Right renal pelvis (tissue), 4 donors: ENCODE measurements at regions not wholly inside any gene's neighbourhood (a gene's known extent, or its start where the extent isn't known, plus 50 kb on each side); places are given as distances from the start of the nearest gene placed in this dataset.

Experiments
- DNase-seq, 4 donors: peaks; one replicate each; pipeline ENCODE4 v3.0.0-alpha.2; 2013; ENCODE audit warnings: low read depth in 4 of 4, low spot score in 3 of 4, missing footprints in 1 of 4

GRCh38 chr10:47077386-47077785 is 166.2 kb downstream of the PTPN20 start:
- DNase-seq: no peak

GRCh38 chr10:47077941-47078340 is 166.7 kb downstream of the PTPN20 start:
- DNase-seq: no peak

- DNase-seq: no peak
These were observed 167.4 kb downstream of the PTPN20 start for GRCh38 chr10:47078393-47079203.

- DNase-seq: no peak
These were observed 168.0 kb downstream of the PTPN20 start for GRCh38 chr10:47079204-47079580.

- no peak for DNase-seq
These were observed 170.0 kb downstream of the PTPN20 start for GRCh38 chr10:47081264-47081663.

GRCh38 chr10:47082055-47082784 is 171.0 kb downstream of the PTPN20 start:
- no peak for DNase-seq

GRCh38 chr10:47087667-47088066 is 176.4 kb downstream of the PTPN20 start:
- no peak for DNase-seq

GRCh38 chr10:47088656-47089354 is 177.6 kb downstream of the PTPN20 start:
- DNase-seq: no peak

GRCh38 chr10:47090042-47090441 is 178.8 kb downstream of the PTPN20 start:
- no peak for DNase-seq

- no peak for DNase-seq
These were observed 179.7 kb downstream of the PTPN20 start for GRCh38 chr10:47090903-47091302.

GRCh38 chr10:47091421-47091820 is 180.2 kb downstream of the PTPN20 start:
- no peak for DNase-seq

- no peak for DNase-seq
These were observed 181.1 kb downstream of the PTPN20 start for GRCh38 chr10:47092376-47092775.

GRCh38 chr10:47092831-47093230 is 181.6 kb downstream of the PTPN20 start:
- no peak for DNase-seq

GRCh38 chr10:47094126-47094525 is 182.9 kb downstream of the PTPN20 start:
- DNase-seq: no peak

GRCh38 chr10:47094636-47095035 is 183.4 kb downstream of the PTPN20 start:
- DNase-seq: no peak

- no peak for DNase-seq
These were observed 184.0 kb downstream of the PTPN20 start for GRCh38 chr10:47095211-47095610.

- no peak for DNase-seq
These were observed 184.8 kb downstream of the PTPN20 start for GRCh38 chr10:47095848-47096612.

- no peak for DNase-seq
These were observed 187.0 kb downstream of the PTPN20 start for GRCh38 chr10:47098238-47098637.

- DNase-seq: no peak
These were observed 187.7 kb downstream of the PTPN20 start for GRCh38 chr10:47098964-47099363.

- DNase-seq: no peak
These were observed 188.2 kb downstream of the PTPN20 start for GRCh38 chr10:47099474-47099873.

- no peak for DNase-seq
These were observed 190.0 kb downstream of the PTPN20 start for GRCh38 chr10:47101196-47101595.
